Pons (tissue), 1 donor: ENCODE measurements at regions not wholly inside any gene's neighbourhood (a gene's known extent, or its start where the extent isn't known, plus 50 kb on each side); places are given as distances from the start of the nearest gene placed in this dataset.
"Not testable (repeated sequence)": the region's sequence is repeated elsewhere in the genome, so short reads cannot be mapped to it uniquely, and the experiment has no call there.

Experiments
- DNase-seq: peaks from one replicate; pipeline ENCODE4 v3.0.0-alpha.2; 2016; ENCODE audit warnings: low spot score

DNA sequence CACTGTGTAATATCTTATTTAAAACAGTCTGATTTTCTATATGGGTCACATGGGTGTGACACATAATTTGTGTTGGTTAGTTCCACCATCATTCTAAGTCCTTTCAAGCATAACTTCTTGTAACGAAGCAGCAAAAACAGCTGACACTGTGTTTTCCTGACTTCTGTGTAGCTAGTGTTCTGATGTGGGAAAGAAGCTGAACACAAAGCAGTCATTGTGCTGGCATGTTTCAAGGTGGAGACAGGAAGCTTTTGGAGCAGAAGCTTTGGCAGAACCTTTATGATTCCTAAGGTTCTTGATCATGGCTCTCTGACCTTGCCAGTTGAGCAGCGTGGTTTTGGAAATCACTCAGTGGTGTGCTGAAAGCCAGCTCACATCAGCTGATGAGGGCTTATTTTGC lies 351.7 kb upstream of the MDGA2 start:
- peak; percentile 8 for DNase-seq

DNA sequence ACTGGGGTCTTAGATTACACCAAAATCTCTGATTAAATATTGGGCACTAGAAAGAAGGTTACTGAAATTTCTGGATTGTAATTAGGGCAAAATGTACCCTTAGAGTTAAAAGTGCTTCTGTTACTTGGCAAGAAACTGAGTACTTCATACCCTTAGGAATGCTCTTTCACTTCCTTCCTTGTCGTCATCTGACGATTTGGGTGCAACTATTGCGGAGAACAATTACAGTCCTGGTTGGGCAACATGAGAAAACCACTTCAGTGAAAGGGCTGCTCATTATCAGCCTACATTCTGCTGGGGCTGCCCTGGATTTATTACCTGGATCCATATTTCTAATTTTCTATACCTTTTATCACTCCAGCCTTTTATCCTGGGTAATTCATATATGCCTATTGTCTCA lies 348.5 kb upstream of the MDGA2 start:
- DNase-seq = no peak

DNA sequence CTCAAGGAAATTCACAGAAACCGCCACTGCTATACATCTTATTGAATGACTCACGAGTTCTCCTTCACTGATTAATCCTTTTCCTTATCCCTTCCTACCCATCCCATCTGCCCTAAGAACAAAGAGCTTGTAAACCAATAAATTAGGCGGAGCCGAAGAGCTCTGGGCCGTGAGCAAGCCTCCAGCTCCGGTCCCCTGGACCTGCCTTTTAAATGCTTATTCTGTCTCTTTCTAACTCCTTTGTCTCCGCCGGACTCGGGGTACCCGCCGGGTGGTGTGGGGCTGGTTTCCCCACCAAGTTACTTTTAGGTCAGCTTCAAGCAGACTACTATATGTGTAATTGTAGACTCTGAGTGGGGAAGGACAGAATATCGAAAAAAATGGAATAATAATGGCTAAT lies 336.1 kb upstream of the MDGA2 start:
- not testable (repeated sequence) for DNase-seq

DNA sequence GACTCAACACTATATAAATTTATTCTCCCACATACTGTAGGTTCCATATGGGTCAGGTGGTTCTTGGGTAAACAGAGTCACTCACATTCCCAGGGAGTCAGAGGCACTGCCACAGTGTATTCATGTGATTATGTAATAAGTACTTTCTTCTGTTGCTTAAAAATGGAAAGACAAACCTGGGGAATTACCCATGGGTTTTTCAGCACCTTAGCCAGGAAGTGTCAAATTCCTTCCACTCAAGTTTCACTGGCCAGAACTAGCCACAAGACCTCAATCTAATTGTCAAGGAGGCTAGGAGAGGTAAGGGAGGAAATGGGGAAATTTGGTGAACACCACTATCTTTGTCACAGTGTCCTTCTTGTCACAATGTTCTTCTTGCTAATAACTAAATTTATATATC lies 333.2 kb upstream of the MDGA2 start:
- no peak for DNase-seq

DNA sequence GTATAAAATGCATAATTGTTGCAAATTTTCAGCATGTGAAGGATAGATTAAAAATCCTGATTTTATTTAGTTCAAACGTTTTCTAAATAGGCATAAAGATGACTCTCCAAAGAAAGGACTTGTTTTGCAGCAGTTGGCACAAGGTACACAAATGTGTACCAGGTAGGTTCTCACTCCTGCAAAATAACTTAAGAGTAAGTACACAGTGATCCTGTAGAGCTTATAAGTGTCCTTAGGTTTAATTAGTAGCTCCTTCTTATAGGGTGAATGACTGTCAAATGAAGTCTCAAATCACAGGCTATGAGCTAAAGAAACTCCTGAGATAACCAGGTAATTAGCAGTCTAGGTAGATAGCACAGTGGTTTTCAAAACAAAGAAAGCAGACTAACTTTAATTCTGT lies 330.6 kb upstream of the MDGA2 start:
- no peak for DNase-seq

DNA sequence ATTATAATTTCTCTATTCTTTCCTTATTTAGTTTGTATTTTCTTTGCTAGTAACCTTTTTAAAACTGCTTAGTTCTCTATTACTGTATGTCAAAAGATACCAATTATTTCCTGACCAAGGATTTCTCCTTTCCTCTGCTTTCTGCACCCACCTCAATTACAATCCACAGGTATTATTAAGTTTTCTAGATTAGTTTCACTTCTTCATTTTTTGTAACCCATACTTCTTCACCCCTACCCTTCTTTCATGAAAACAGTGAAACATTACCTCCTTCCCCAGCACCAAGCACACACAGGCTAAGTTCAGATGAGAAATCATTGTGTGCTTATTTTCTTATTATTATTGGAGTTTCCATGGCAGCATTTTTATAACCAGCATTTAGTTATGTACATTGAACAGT lies 318.5 kb upstream of the MDGA2 start:
- no peak for DNase-seq

DNA sequence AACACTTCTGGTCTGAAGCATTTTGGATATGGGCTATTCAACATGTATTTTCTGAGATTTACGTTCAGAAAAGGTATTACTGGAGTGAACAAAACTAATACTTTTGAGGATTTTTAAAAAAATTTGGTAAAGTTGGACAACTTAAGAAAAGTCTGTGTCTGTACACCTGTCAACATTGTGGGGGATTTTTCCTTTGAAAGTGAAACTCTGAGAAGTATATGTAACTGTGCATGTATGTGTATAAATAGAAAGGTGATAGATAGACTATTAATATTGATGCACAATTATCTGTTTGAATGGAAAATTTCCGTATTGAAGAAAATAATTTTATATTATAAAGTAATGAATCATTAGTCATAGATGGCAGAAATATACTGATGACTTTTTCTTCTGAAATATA lies 312.8 kb upstream of the MDGA2 start:
- DNase-seq = no peak

DNA sequence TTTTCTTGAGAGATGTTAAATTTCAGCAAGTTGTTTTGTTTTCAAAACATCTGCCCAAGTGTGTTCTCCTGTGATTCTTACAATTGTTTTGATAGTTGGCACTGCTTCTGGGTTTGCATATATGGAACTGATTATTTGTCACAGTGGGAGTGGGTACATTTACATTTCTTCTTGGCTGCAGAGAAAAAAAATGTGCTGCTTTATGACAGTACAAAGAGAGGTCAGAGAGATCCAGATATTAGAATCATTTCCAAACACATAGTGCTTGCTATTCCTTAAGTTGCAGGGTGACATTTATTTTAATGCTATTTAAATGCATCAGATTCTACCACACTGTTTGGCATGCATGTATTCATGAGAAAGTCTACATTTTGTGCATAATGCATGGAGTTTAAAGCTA lies 303.5 kb upstream of the MDGA2 start:
- DNase-seq = no peak

DNA sequence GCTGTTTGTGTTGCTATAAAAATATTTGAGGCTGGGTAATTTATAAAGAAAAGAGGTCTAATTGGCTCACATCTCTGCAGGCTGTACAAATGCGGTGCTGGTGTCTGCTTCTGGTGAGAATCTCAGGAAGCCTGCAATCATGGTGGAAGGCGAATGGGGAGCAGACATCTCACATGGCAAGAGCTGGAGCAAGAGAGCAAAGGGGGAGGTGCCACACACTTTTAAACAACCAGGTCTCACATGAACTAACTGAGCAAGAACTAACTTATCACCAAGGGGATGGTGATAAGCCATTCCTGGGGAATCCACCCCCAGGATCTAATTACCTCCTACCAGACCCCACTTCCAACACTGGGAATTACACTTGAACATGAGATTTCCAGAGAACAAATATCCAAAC lies 300.7 kb upstream of the MDGA2 start:
- no peak for DNase-seq

DNA sequence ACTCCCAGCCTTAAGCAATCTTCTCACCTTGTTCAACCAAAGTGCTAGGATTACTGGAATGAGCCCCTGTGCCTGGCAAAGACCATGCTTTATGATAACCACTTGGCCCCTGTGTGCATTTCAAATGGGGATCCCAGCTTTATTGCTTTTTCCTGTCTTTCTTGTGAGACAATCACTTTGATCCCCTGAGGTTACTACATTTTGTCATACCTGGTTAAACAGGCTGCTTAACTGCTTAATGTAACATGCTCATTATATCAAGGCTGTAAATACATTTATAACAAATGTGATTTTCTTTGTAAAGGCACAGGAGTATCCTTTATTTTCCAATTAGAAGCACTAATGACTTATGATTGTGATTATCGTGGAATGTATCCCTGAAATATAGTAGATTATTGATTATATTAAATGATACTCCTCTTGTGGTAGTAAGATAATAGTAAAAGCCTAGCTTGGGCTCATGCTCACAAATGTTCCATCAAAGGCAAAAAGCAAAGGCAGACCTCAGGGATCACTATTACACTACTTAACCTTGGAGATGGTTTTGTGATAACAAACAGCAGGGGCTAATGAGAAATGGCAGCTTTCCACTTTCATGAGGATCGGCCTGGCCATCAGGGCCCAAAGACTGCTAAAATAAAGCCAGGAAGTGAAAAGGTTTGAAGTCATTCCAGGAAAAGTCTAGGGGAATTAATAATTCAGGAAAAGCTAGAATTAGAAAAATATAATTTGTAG lies 290.8 kb upstream of the MDGA2 start:
- DNase-seq = no peak

DNA sequence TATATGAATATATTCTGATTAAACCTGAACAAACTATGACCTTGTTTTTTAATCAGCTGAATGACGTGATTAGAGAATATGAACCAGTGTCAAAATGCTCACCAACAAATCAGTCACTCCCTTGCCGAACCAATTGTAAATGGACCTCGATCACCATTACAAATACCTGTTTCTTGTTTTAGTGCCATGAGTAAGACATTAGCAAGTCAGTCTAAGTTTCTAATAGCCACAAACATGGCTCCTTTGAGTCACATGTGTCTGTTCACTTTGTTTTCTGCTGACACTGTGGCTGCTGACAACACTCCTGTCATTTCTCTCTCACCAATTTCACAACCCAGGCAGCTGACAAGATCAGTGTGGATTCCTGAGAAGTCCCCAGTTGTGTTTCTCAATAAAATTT lies 286.2 kb upstream of the MDGA2 start:
- DNase-seq = no peak

DNA sequence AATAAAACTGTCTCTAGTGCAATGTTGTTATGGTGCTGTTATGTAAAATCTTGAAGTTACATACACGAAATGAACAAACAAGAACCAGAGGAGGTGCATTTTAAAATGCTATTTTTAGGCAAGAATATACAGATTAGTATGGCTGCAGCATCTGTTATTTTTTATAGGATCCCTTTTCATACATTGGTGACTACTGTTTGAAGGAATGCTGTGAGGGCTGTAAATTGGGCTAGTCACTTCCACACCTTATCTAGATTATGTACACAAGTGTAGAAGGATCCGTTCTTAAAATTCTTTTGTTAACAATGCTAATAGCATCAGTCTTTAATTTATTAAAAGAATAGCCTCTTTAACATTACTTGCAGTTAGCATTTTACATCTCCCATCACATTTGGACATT lies 284.3 kb upstream of the MDGA2 start:
- no peak for DNase-seq

DNA sequence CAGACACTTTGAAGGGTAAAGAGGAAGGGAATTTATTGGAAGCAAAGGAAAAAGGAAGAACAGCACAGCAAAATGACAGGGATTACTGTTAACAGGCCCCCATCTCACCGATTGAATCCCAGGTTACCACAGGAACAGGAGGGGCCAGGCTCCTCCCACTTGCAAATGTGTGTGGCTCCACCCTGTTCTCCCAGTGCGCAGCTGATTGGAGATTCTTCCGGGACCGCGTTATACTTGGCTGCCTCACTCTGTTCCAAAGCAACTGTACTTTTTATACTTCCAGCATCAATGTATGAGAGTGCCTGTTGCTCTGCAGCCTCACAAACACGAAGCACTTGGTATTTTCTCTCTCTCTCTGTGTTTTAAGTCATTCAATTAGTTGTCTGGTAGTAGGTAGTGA lies 273.6 kb upstream of the MDGA2 start:
- no peak for DNase-seq

DNA sequence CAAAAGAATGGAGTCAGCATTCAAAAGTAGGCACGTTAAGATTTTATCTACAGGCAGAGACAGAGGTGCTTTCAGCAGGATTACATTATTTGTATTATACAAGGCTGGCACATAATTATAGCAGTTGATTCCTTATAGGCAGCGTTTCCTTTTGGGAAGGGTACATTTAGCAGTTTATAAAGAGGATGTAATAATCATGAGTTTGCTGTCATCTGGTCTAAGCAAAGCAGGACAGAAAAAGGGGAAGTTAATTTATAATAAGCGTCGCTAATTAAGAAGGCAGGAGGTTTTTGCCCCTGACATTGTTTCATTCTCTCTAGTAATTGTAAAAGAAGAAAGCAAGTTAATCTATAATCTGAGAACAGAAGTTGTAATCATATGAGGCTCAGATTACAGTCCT lies 259.9 kb upstream of the MDGA2 start:
- no peak for DNase-seq

DNA sequence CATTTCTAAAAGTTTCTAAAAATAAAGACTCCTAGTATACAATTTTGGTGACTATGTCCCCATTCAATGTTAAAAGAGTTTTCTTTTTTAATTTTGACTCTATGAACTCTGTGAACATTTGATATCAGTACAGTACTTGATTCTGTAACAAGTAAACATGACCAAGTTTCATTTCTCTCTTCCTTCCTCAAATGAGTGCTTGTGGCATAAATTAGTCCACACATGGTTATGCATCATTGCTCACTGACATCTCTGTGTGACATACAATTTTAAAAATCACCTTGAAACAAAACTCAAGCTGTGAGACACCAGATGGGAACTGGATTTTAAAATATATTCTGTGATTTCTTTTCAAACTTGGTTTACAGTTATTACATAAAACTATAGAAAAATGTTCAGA lies 253.9 kb upstream of the MDGA2 start:
- no peak for DNase-seq

DNA sequence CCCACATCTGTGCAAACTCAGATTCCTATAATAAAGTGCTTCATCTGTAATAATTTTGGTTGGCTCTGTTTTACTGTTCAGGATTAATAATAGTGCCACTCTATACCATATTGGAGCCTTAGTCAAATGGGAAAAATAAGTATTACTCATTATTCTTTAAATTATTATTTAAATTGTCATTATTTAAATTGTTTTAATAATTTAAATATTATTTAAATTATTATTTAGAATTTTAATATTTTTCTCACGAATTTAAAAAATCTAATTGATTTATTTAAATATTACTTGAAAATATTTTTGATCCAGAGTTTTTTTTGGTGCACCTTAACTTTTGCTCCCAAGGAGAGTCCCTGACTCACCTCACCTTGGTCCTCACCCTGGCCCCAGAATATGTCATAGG lies 245.7 kb upstream of the MDGA2 start:
- DNase-seq = no peak

DNA sequence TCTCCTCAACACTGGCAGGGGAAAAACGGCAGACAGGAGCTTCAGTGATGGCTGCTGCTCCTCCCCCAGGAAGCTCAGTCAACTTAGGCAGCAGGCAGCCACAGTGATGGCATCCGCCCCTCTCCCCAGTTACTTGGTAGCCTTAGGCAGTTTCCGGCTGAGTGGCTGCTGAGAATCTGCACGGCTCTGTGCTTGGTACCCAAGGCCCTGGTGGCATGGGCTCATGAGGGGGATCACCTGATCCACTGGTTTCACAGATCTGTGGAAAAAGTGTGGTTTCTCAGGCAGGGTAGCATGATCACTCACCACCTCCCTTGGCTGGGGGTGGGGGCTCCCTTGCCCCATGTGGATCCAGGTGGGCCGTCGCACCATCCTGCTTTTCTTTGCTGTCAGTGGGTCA lies 244.6 kb upstream of the MDGA2 start:
- no peak for DNase-seq

DNA sequence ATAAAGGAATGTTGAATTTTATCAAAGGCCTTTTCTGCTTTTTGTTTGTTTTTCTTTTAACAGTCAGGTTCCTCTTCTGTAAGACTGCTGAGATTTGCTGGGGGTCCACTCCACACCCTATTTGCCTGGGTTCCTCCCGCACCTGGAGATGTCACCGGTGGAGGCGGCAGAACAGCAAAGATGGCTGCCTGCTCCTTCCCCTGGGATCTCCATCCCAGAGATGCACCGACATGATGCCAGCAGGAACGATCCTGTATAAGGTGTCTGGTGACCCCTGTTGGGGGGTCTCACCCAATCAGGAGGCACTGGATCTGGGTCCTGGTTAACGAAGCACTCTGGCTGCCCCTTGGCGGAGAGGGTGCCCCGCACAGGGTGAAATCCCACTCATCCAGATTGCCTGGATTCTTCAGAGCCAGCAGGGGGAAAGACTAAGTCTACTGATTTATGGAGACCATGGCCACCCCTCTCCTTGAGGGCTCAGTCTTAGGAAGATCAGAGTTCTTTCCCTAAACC lies 244.0 kb upstream of the MDGA2 start:
- no peak for DNase-seq

DNA sequence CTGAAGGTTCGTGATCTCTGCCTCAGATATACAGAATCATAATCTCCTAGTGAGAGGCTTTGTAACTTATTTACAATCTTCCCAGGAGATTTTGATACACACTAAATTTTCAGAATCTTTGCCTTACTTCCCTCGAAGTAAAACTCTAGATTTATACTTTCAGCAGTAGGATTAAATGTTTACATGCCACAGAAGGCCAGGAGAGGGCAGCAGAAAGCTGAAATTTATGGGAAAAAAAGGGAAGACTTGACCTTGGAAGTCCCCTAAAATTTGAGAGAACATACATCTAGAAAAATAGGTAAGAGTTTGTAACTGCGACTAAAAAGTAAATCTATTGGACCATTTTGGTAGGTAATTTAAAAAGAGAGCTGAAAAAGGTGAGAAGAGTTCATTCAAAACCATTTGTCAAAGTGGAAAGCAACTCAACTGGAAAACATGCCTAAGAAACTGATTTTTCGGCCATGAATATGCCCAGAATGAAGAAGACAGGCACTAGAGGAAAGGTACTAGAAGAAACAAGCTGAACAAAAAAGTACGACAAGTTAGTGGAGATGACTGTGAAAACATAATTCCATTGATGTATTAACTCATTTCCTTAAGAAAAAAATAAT lies 242.0 kb upstream of the MDGA2 start:
- DNase-seq = peak; percentile 67

DNA sequence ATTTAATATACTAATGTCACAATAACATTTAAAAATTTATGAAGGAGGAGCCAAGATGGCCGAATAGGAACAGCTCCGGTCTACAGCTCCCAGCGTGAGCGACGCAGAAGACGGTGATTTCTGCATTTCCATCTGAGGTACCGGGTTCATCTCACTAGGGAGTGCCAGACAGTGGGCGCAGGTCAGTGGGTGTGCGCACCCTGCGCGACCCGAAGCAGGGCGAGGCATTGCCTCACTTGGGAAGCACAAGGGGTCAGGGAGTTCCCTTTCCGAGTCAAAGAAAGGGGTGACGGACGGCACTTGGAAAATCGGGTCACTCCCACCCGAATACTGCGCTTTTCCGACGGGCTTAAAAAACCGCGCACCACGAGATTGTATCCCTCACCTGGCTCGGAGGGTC lies 225.7 kb upstream of the MDGA2 start:
- not testable (repeated sequence) for DNase-seq

DNA sequence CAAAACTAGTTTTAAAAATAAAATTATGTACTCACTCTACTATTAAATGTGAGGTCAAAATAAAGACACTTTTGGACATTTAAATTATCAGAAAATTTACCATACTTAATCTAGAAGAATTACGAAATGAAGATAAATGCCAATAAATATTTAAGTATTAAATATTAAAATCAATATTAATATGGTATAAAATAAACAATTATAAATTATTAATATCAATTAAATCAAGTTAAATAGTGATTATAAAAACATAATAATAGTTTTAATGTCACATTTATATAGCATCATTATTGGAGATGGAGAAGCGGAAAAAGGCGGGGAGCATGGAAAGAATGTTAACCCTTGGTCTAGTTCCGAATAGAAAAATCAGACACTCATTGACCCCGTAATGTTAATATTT lies 224.3 kb upstream of the MDGA2 start:
- DNase-seq = no peak

DNA sequence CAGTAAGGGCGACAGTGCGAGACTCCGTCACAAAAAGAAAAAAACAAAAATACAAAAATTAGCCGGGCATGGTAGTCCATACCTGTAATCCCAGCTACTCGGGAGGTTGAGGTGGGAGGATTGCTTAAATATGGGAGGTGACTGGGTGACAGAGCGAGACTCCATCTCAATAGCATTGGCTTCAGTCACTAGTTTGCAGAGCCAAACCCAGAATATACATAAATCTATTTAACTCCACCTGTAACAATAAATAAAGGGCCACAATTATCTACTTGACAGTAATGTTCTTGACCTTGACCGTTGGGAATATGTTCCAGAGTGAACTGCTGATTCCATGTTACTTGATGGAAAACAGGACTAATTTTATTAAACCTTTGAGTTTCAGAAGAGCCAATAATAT lies 198.9 kb upstream of the MDGA2 start:
- DNase-seq = no peak

DNA sequence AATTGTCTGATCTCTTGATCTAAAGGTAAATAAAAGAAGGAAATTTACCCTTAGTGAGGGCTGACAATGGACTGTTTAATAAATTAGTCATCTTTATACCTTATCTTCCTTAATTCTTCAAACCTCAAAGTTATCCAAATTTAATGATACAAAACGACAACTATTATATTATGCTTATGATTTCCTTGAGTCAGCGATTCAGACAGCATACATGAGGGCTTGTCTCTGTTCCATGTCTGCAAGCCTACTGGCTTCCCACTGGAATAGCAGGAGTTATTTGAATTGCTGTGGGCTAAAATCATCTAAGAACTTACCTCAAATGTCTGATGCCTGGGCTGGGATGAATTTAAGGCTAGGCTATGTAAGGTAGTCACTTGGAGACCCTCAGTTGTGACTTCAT lies 197.2 kb upstream of the MDGA2 start:
- no peak for DNase-seq

DNA sequence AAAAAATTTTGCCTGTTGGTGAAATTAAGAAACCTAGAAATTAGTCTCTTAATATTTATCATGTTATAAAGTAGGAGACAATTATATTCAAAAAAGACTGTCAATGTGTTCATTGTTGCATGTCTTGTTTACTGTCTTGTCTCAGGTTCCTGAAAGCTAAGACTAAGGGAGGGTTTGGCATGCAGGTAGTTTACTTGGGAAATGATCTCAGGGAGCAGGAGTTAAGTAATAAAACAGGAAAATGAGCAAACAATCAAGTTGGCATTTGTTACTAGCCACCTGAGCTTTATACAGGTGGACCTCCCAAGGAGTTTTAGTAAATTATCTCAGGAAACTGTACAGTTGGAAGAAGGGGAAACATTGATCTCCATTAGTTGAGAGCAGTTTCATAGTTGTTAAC lies 188.0 kb upstream of the MDGA2 start:
- DNase-seq = no peak
